ENCODE measurements at regions not wholly inside any gene's neighbourhood (a gene's known extent, or its start where the extent isn't known, plus 50 kb on each side); places are given as distances from the start of the nearest gene placed in this dataset.

- Histone ChIP-seq H2AFZ (replicated peaks; ENCODE audit: low read length, poor library complexity) (no peak overlapping the region), H2BK120ac (ENCODE audit: low read depth, low read length) (no peak overlapping the region), H3K27ac (ENCODE audit: insufficient read depth, low read length) (no peak overlapping the region), H3K9ac (ENCODE audit: low read depth, low read length) (no peak overlapping the region), H3K14ac (replicated peaks; ENCODE audit: low read depth, low read length) (no peak overlapping the region), H2BK5ac (ENCODE audit: low read depth, low read length, poor library complexity, severe bottlenecking) (no peak overlapping the region), H3K4ac (ENCODE audit: low read depth, low read length) (no peak overlapping the region), H3K18ac (ENCODE audit: low read depth, low read length) (no peak overlapping the region), H2BK15ac (ENCODE audit: low read depth, low read length) (no peak overlapping the region), H3K36me3 (ENCODE audit: control insufficient read depth, insufficient read depth, low read length) (no peaks in the 10 kb centered on the region), H2AK9ac (replicated peaks; ENCODE audit: low read depth, low read length, poor library complexity) (no peak overlapping the region), H2BK20ac (ENCODE audit: low read depth, low read length) (no peak overlapping the region), H4K5ac (ENCODE audit: low read depth, low read length) (no peak overlapping the region), H3K4me1 (ENCODE audit: control insufficient read depth, insufficient read depth, low read length) (no peaks in the 10 kb centered on the region), H4K8ac (ENCODE audit: low read depth in 2 of 2, low read length in 2 of 2) (no peak overlapping the region), H3K4me2 (ENCODE audit: low read depth, low read length) (no peak overlapping the region), H3K56ac (ENCODE audit: extremely low read depth, insufficient read depth, low read length) (no peak overlapping the region), H4K20me1 (ENCODE audit: insufficient read depth, low read length) (no peaks in the 10 kb centered on the region), H3K23ac (ENCODE audit: low read depth, low read length) (no peak overlapping the region), H2AK5ac (ENCODE audit: low read depth, low read length) (no peak overlapping the region), H3K79me1 (ENCODE audit: low read depth in 1 of 2, low read length in 2 of 2) (no peaks in the 10 kb centered on the region), H3K4me3 (ENCODE audit: insufficient read depth, low read depth, low read length) (no peak overlapping the region), H3K27me3 (ENCODE audit: control insufficient read depth, insufficient read depth, low read length) (peaks cover 8% of the 10 kb centered on the region), H3K9me1 (ENCODE audit: insufficient read depth, low read length) (no peaks in the 10 kb centered on the region), H4K91ac (ENCODE audit: insufficient read depth, low read depth, low read length) (no peak overlapping the region), H3K9me3 (ENCODE audit: control insufficient read depth, insufficient read depth, low read length) (no peaks in the 10 kb centered on the region)
- DNase-seq = no peak
- TF ChIP-seq USF2 (IDR thresholded peaks at IDR 0.05; ENCODE audit: low read depth, low read length) (no peak), MAZ (IDR thresholded peaks at IDR 0.05; ENCODE audit: borderline replicate concordance, low read depth, low read length) (no peak), CEBPB (IDR thresholded peaks at IDR 0.05; ENCODE audit: low read depth, low read length) (no peak), SMC3 (IDR thresholded peaks at IDR 0.05; ENCODE audit: low read depth, low read length) (no peak), CHD1 (IDR thresholded peaks at IDR 0.05; ENCODE audit: low read depth, low read length) (no peak), ELK1 (IDR thresholded peaks at IDR 0.05; ENCODE audit: borderline replicate concordance, low read depth, low read length) (no peak), NFE2L2 (IDR thresholded peaks at IDR 0.05; ENCODE audit: low read depth, low read length) (no peak), POLR2A (IDR thresholded peaks at IDR 0.05; ENCODE audit: low read depth, low read length) (no peak), RFX5 (IDR thresholded peaks at IDR 0.05; ENCODE audit: low read depth, low read length) (no peak), MAFK (IDR thresholded peaks at IDR 0.05; ENCODE audit: low read depth, low read length) (no peak), MXI1 (IDR thresholded peaks at IDR 0.05; ENCODE audit: borderline replicate concordance, low read depth, low read length) (no peak), CTCF (conservative IDR thresholded peaks at IDR 0.05; ENCODE audit: low read depth, low read length) (no peak), RCOR1 (IDR thresholded peaks at IDR 0.05; ENCODE audit: insufficient replicate concordance, low read length) (no peak), BHLHE40 (IDR thresholded peaks at IDR 0.05; ENCODE audit: low read depth, low read length) (no peak), RAD21 (IDR thresholded peaks at IDR 0.05; ENCODE audit: low read length) (no peak), FOS (IDR thresholded peaks at IDR 0.05; ENCODE audit: low read depth, low read length) (no peak)
- BruUV-seq (replicated peaks) = no TSS peak
- ChIA-PET POLR2A (ENCODE audit: unreplicated experiment) (no interaction called here), CTCF (no interaction called here)
- dilution Hi-C loops (cut with HindIII; ENCODE audit: low sequenced_read_pairs, unreplicated experiment) = no loop called here
- in situ Hi-C loops (cut with MboI; ENCODE audit: low sequenced_read_pairs) = no loop called here
- no peak for ATAC-seq (ENCODE audit: low read depth)
- intact Hi-C loops (cut with micrococcal nuclease) = no loop called here
- WGBS, 2 experiments (ENCODE audit: extremely low coverage in 2 of 2, insufficient read length in 1 of 2) = no CpG with 5 or more reads among the region's 1 CpG
Observed at GRCh38 chr16:65745201-65745708, 621.2 kb upstream of the CDH5 start.
